GM13976 (cell line): ENCODE measurements at regions not wholly inside any gene's neighbourhood (a gene's known extent, or its start where the extent isn't known, plus 50 kb on each side); places are given as distances from the start of the nearest gene placed in this dataset.

Source experiments
- DNase-seq: peaks from one replicate; pipeline ENCODE4 v3.0.0; 2012; ENCODE audit warnings: low spot score
- CTCF ChIP-seq: IDR thresholded peaks from 2 replicates; pipeline ENCODE4 v1.5.1; 2012; ENCODE audit warnings: borderline replicate concordance, mild to moderate bottlenecking; ENCODE audit not compliant: insufficient read depth; ENCODE audit errors: extremely low read depth, missing control alignments, control extremely low read depth
- in situ Hi-C: fragments of 300-500 bp; cut with MboI; formaldehyde crosslinking; loops from one replicate; pipeline ENCODE4 v1.12.0; 2022; ENCODE audit warnings: low sequenced_read_pairs, mixed read lengths, inconsistent platforms; ENCODE audit not compliant: unreplicated experiment

GRCh38 chr20:22214296-22214695 lies 370.1 kb downstream of the FOXA2 start:
- no peak for DNase-seq
- TF ChIP-seq CTCF: no peak
- in situ Hi-C loops: no loop called here

- no peak for TF ChIP-seq CTCF
- in situ Hi-C loops: no loop called here
- no peak for DNase-seq
These were observed 371.1 kb downstream of the FOXA2 start for GRCh38 chr20:22213271-22213670.

GRCh38 chr20:22207280-22207679 lies 377.1 kb downstream of the FOXA2 start:
- no peak for TF ChIP-seq CTCF
- in situ Hi-C loops: no loop called here
- no peak for DNase-seq

- in situ Hi-C loops: no loop called here
- TF ChIP-seq CTCF: no peak
- no peak for DNase-seq
These were observed 379.6 kb downstream of the FOXA2 start for GRCh38 chr20:22204801-22205200.

- no peak for DNase-seq
- in situ Hi-C loops: no loop called here
- TF ChIP-seq CTCF: no peak
These were observed 402.2 kb downstream of the FOXA2 start for GRCh38 chr20:22182148-22182547.

- in situ Hi-C loops: no loop called here
- DNase-seq: no peak
- TF ChIP-seq CTCF: no peak
These were observed 404.1 kb downstream of the FOXA2 start for GRCh38 chr20:22180244-22180643.

GRCh38 chr20:22160101-22160652 lies 424.2 kb downstream of the FOXA2 start:
- in situ Hi-C loops: no loop called here
- no peak for TF ChIP-seq CTCF
- no peak for DNase-seq
